Mesothelial cell of epicardium (in vitro differentiated cells): ENCODE measurements at regions not wholly inside any gene's neighbourhood (a gene's known extent, or its start where the extent isn't known, plus 50 kb on each side); places are given as distances from the start of the nearest gene placed in this dataset.
A peak's percentile ranks its signal among the peaks of the same experiment; 100 is the strongest.

Experiments
- DNase-seq, 2 experiments: peaks; one replicate each; pipeline ENCODE4 v3.0.0; 2021; ENCODE audit warnings: low spot score in 2 of 2; ENCODE audit not compliant: unreplicated experiment in 2 of 2
- H3K27ac Mint-ChIP-seq: 2 replicates; pipeline ENCODE4 v1.8.0; 2021; ENCODE audit warnings: mixed read lengths
- H3K27me3 Mint-ChIP-seq: 2 replicates; pipeline ENCODE4 v1.8.0; 2021; ENCODE audit warnings: low read depth, mixed read lengths
- H3K36me3 Mint-ChIP-seq: 2 replicates; pipeline ENCODE4 v1.8.0; 2021; ENCODE audit warnings: mixed read lengths
- H3K4me1 Mint-ChIP-seq: 2 replicates; pipeline ENCODE4 v1.8.0; 2021; ENCODE audit warnings: mixed read lengths
- H3K4me3 Mint-ChIP-seq: 2 replicates; pipeline ENCODE4 v1.8.0; 2021; ENCODE audit warnings: mild to moderate bottlenecking, moderate library complexity, mixed read lengths
- H3K9me3 Mint-ChIP-seq: 2 replicates; pipeline ENCODE4 v1.8.0; 2021; ENCODE audit warnings: mixed read lengths
- CTCF ChIP-seq: fragments of 200-600 bp; sonication (generic); IDR thresholded peaks from one replicate; pipeline ENCODE4 v1.5.0; 2021; ENCODE audit warnings: antibody characterized with exemption; ENCODE audit not compliant: unreplicated experiment

GRCh38 chr5:38655691-38656090 is 99.2 kb upstream of the LIFR start:
- Mint-ChIP-seq H3K4me1 (peaks cover 11% of the 10 kb centered on the region), H3K27me3 (peaks cover 1% of the 10 kb centered on the region), H3K27ac (no peak overlapping the region), H3K4me3 (no peak overlapping the region), H3K36me3 (no peaks in the 10 kb centered on the region), H3K9me3 (no peaks in the 10 kb centered on the region)
- TF ChIP-seq CTCF, result no peak
- no peak for DNase-seq

GRCh38 chr5:38656568-38656967 is 100.1 kb upstream of the LIFR start:
- no peak overlapping the region for H3K4me3 Mint-ChIP-seq
- no peak for TF ChIP-seq CTCF
- no peaks in the 10 kb centered on the region for H3K36me3 Mint-ChIP-seq
- H3K9me3 Mint-ChIP-seq, result no peaks in the 10 kb centered on the region
- H3K27ac Mint-ChIP-seq, result no peak overlapping the region
- no peak for DNase-seq
- H3K27me3 Mint-ChIP-seq, result peaks cover 1% of the 10 kb centered on the region
- H3K4me1 Mint-ChIP-seq, result peaks cover 4% of the 10 kb centered on the region

GRCh38 chr5:38657020-38657419 is 100.6 kb upstream of the LIFR start:
- DNase-seq, result no peak
- no peak for TF ChIP-seq CTCF
- H3K36me3 Mint-ChIP-seq, result no peaks in the 10 kb centered on the region
- H3K27ac Mint-ChIP-seq, result no peak overlapping the region
- no peaks in the 10 kb centered on the region for H3K9me3 Mint-ChIP-seq
- H3K4me3 Mint-ChIP-seq, result no peak overlapping the region
- peaks cover 5% of the 10 kb centered on the region for H3K4me1 Mint-ChIP-seq
- H3K27me3 Mint-ChIP-seq, result peaks cover 1% of the 10 kb centered on the region

GRCh38 chr5:38660194-38660668 is 103.8 kb upstream of the LIFR start:
- H3K36me3 Mint-ChIP-seq, result no peaks in the 10 kb centered on the region
- TF ChIP-seq CTCF, result no peak
- no peaks in the 10 kb centered on the region for H3K9me3 Mint-ChIP-seq
- peaks cover 1% of the 10 kb centered on the region for H3K27me3 Mint-ChIP-seq
- H3K27ac Mint-ChIP-seq, result peak overlapping the region; percentile 53
- no peak overlapping the region for H3K4me3 Mint-ChIP-seq
- peaks cover 11% of the 10 kb centered on the region for H3K4me1 Mint-ChIP-seq
- DNase-seq, result no peak

- Mint-ChIP-seq H3K4me3 (no peak overlapping the region), H3K4me1 (peaks cover 11% of the 10 kb centered on the region), H3K27ac (no peak overlapping the region), H3K36me3 (no peaks in the 10 kb centered on the region), H3K9me3 (no peaks in the 10 kb centered on the region), H3K27me3 (peaks cover 1% of the 10 kb centered on the region)
- DNase-seq, result no peak
- no peak for TF ChIP-seq CTCF
These were observed 105.6 kb upstream of the LIFR start for GRCh38 chr5:38662090-38662489.

GRCh38 chr5:38663249-38663648 is 106.8 kb upstream of the LIFR start:
- DNase-seq, result no peak
- peaks cover 11% of the 10 kb centered on the region for H3K4me1 Mint-ChIP-seq
- H3K9me3 Mint-ChIP-seq, result no peaks in the 10 kb centered on the region
- no peak for TF ChIP-seq CTCF
- no peak overlapping the region for H3K4me3 Mint-ChIP-seq
- no peak overlapping the region for H3K27ac Mint-ChIP-seq
- H3K36me3 Mint-ChIP-seq, result no peaks in the 10 kb centered on the region
- H3K27me3 Mint-ChIP-seq, result no peaks in the 10 kb centered on the region
